Vagina (tissue), 2 donors: ENCODE measurements at regions not wholly inside any gene's neighbourhood (a gene's known extent, or its start where the extent isn't known, plus 50 kb on each side); places are given as distances from the start of the nearest gene placed in this dataset.

Experiments
- CTCF ChIP-seq, 3 experiments: fragments of 450-650 bp in 2 of 3; fragments of 200-600 bp in 1 of 3; sonication (generic) in 1 of 3; IDR thresholded peaks; one replicate each; pipeline ENCODE4 v1.5.1; 2017 to 2019; ENCODE audit warnings: antibody characterized with exemption in 3 of 3, mild to moderate bottlenecking in 2 of 3, moderate library complexity in 2 of 3
- POLR2A ChIP-seq, 2 donors: fragments of 450-650 bp; IDR thresholded peaks; one replicate each; pipeline ENCODE4 v1.6.1; 2017; ENCODE audit warnings: antibody characterized with exemption in 2 of 2, mild to moderate bottlenecking in 2 of 2, moderate library complexity in 2 of 2
- POLR2AphosphoS5 ChIP-seq, 2 donors: sonication (generic); formaldehyde crosslinking; IDR thresholded peaks; one replicate each; pipeline ENCODE4 v1.9.0; 2017; ENCODE audit warnings: antibody characterized with exemption in 2 of 2, mild to moderate bottlenecking in 2 of 2, low read depth in 1 of 2; ENCODE audit not compliant: insufficient read depth in 1 of 2

- TF ChIP-seq CTCF (IDR thresholded peaks at IDR 0.05) (no peak), POLR2AphosphoS5 (IDR thresholded peaks at IDR 0.05; ENCODE audit: insufficient read depth in 1 of 2, low read depth in 1 of 2) (no peak), POLR2A (IDR thresholded peaks at IDR 0.05) (no peak)
These were observed 63.4 kb upstream of the NHSL1 start for GRCh38 chr6:138562691-138563090.
